Fibroblast of peridontal ligament (primary cell): ENCODE measurements at regions not wholly inside any gene's neighbourhood (a gene's known extent, or its start where the extent isn't known, plus 50 kb on each side); places are given as distances from the start of the nearest gene placed in this dataset.

Experiments used
- DNase-seq: peaks from one replicate; pipeline ENCODE4 v3.0.0-alpha.2; 2010; ENCODE audit errors: extremely low read depth

DNA sequence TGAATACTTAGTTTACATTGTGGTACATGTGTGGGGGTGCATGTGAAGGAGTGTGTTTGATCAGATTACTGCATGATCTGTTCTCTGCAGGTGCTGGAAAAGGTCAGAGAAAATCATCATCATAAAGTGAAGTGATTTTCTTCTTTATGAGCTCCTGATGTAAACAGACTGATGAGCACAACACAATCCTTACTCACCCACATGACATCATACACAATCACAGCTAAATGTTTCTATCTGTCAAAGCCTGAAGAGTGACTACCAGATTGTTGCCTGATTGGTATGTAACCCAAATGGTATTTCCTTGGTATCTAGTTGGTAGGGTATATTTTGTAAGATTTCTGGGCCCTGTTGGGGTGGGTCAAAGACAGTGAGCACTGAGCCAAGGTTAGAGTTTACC lies 270.8 kb downstream of the FOXG1 start:
- DNase-seq, result peak; percentile 56

DNA sequence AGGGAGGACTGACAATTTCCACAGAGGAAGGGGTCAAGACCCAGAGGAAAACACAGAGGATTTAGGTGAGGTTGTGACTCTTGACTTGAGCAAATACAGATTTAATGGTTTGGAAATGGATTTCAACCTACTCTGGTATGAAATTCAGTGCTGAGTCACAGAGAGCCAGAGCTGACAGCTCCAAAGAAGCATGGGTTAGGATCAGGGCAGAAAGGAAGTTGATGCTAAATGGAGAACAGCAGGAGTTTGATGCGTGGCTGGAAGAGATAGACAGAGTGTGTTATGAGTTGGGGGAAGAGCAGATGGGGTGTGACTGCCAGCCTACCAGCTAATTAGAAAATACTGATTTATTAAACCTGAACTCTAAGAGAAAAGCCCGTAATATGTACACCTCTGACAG lies 272.6 kb downstream of the FOXG1 start:
- peak; percentile 52 for DNase-seq

DNA sequence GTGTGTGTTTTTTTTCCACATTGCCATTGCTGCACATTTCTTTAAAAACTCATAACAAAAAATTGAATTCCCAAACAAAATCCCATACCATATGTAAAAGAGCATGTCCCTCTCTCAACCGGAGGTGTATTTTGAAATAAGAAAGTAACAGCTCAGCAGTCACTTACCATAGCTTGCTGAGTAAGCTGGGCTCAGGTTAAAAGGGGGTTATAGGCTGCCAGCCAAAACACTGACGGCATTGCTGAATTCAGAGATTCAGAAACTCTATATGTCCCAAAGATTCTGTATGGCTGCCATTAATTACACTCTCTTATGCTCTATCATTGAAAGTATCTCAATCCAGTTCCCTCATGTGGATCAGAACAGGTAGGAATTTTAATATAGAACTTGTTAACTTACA lies 276.0 kb downstream of the FOXG1 start:
- DNase-seq, result no peak

DNA sequence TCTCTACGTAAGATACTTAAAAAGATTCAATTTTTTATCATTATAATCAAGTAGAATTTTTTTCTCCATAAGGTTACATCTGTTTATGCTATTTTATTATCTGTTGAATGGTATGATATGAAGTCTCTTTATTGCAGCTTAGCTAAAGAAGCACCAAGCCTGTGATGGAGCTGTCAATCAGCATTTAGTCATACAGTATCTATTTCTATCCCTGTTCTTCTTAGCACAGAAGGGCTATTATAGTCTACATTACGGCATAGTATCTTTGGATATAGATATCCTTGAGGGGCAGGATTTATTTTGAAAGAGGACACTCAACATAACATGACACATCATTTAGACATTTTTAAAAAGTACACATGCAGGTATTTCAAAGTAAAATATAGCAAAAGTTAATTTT lies 277.1 kb downstream of the FOXG1 start:
- DNase-seq, result no peak

DNA sequence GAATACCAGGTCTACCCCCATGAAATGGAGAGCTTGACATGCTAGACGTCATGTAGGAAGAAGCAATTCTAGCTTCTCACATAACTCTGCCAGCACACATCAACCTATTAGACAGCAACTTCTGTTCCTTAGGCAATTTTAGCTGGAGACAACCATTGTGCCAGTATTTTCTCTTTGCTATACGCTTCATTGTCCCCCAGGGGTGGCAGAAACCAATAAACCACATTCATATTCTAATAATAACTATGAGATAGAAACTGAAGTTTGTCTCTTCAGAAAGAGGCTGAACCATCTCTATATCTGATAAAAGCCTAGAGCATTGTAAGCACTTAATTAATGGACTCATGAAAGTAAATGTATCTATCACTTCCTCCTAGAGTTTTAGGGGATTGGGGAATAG lies 278.6 kb downstream of the FOXG1 start:
- DNase-seq, result no peak

DNA sequence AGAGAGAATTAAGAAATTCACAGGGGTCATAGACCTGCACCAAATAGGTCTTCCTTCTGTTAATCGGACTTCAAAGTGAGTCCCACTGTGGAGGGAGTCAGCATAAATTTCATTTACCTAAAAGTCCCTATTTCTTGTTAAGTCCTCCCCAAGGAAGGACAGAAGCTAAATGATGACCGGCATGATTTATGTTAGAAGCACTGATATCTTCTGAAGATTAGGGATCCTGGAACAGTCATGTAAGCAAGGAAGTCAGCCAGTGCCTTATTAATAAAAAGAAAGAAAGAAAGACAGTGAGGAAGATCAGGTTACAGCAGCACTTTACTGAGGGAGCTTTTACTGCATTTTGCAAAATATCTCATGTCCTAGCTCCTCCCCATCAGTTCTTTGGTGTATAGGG lies 287.5 kb downstream of the FOXG1 start:
- peak; percentile 25 for DNase-seq

DNA sequence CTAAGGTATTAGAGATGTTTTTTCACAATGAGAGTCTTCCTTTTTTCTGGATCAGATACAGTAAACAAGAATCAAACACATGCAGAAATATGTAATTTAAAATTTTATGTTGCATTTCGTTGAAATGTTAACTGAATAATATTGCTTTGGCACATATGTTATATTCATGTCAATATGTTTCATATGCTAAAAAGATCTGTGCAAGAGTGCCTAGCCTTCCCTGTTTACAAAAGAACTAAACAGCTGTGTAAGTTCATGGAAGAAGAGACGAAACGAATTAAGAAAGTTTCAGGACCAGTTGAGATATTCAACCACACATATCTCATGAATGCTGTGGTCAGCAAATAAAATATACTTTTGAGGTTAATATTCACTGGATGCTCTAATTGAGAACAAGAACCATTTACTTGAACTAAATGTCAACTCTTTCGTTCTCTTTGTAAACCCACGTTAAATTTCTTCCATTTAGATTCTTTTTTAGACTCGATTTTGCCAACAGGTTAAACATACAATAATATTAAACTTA lies 289.5 kb downstream of the FOXG1 start:
- peak; percentile 30 for DNase-seq

DNA sequence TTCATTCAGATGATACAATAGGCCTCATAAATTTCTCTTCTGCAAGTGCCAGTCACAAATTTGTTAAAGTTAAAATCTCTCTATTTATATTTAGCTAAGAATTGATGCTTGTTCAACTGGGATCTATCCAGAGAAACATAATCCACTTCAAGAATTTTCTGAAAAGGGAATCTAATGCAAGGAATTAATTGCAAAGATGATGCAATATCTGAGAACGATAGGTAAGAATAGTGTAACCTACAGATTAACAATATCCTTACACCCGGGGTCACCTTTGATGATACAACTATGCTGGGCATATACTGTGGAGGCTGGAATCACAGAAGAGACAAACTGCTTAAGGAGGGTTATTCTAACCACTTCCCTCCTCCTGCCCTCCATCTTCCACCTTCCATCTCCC lies 295.1 kb downstream of the FOXG1 start:
- no peak for DNase-seq

DNA sequence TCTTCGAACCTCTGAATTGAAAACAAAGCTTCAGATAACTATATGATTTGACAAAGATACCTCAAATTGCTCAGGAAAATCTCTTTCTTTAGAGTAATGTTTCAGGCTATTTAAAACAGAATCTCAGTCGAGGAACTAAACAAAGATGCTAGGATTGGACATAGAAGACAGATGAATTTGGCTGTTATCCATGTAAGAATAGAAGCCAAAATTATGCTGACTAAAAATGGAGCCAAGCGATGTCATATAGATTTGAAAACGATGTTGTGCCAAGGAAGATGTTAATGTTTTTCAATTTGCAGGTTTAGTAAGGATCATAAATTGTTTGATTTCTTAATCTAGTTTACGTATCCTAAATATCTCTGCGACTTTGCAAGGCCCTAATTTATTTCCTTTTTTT lies 295.9 kb downstream of the FOXG1 start:
- no peak for DNase-seq

DNA sequence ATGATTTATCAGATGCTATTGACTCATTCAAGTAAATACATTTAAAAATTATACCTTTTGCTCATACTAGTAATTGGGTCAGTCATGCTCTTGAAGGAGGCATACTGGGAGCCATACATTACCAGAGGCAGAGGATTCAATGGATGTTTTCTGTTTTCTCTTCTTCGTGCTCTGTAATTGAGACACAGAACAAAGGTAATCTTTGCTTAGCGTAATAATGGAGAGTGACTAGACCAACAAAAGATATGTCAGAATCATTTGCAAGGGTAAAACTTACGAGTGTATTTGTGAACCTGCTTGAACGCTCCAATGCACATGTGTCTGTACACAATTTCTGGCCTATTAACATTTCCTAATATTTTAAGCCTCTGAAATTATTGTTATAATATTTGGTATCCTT lies 296.4 kb downstream of the FOXG1 start:
- DNase-seq, result no peak

DNA sequence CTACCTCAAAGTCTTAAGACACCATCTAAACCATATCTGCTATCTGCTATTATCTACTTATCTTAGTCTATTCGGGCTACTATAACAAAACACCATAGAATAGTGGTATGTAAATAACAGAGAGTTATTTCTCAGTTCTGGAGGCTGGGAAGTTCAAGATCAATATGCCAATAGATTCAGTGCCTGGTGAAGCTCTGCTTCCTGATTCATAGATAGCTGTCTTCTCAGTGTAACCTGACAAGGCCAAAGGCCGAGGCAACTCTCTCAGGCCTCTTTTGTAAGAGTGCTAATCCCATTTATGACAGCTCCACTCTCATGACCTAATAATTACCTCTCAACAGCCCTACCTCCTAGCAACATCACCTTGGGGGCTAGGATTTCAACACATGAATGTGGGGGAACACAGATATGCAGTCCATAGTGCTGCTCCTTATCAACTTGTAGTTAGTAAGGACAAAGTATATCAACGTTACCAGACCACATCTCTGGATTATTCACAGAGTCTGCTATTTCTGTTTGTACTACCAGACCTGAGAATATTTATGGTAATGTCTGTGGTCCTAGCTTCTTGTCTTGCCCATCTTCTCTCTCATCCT lies 297.8 kb downstream of the FOXG1 start:
- DNase-seq, result no peak

DNA sequence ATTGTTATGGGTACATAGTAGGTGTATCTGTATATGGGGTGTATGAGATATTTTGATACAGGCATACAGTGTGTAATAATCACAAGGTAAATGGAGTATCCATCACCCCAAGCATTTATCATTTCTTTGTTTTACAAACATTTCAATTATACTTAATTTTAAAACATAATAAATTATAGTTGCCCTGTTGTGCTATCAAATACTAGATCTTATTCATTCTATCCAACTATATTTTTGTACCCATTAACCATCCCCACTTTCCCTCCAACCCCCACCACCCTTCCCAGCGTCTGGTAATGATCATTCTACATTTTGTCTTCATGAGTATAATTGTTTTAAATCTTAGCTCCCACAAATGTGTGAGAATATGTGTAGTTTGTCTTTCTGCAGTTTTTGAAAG lies 302.6 kb downstream of the FOXG1 start:
- DNase-seq, result no peak

DNA sequence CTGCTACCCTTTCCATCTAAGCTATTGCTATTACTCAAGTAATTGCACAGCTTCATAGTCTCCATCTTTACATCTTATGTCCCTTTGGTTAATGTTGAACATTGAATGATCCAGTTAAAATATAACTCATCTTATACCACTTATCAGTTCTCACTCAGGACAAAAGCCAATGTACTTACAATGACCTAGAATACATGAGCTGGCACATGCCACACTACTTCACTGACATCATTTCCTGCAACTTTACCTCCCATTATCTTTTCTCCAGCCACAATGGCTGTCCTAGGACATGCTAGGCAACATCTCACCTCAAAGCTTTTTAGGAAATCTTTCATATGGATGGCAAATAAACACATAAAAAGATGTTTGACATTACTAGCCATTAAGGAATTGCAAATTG lies 309.2 kb downstream of the FOXG1 start:
- DNase-seq, result no peak

DNA sequence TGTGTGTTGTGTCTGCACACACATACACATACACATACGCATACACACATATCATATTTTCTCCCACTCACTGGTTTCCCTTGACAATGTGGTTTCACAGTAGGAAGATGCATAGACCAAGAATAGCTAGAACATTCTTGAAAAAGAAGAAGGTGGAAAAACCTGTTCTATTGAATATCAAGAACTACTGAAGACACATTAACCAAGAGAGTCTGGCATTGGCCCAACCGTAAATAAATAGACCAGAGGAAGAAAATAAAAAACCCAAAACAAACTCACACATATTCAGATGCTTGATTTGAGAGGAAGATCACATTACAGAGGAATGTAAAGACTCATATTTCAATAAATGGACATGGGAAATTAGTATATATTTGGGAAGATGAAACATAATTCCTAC lies 311.3 kb downstream of the FOXG1 start:
- DNase-seq, result no peak

DNA sequence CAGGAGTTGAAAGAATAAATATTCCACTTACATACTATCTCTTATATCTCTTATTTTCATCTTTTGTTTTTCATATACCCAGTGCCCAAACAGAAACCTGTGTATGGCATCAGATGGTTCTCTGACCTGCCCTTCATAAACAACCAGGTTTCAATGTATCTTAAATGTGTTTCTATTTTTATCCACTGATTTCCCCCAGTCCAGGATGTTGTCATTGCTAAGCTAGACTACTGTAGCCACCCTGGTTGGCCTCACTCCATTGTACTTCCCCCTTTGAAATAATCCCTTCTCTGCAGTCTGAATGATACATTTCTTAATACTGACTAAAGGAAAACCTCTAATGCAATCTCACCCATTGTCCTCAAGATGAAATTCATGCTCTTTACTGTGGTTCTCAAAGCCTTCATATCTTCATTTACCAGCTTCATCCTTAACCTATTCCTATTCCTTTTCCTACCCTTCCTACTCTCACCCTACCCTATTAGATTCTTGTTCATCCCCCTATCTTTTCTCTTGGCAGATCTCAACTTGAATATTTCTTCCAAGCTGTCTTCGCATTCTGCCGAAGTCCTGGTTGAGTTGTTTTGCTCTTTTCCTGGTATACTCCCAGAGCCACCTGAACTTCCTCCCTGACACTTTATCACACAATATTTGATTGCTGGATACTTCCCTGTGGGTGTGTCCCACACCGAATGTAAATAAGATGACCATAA lies 312.4 kb downstream of the FOXG1 start:
- no peak for DNase-seq

DNA sequence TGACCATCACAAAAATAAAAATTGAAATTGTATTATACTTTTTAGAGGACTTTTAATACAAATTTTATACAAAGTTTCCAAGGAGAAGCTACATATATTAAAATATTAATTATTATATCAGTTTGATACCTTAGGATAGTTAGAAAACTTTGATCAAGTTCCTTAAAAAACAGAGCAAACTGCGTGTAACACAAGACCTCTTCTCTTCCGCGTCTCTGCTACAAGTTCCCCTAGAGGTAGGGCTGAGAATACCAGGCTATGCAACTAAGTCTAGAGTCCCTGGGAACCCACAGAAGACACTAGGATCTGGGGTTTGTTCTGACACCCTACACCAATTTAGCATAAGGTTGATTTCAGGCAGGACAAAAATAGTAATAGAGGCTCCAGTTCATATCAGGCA lies 319.0 kb downstream of the FOXG1 start:
- peak; percentile 9 for DNase-seq

DNA sequence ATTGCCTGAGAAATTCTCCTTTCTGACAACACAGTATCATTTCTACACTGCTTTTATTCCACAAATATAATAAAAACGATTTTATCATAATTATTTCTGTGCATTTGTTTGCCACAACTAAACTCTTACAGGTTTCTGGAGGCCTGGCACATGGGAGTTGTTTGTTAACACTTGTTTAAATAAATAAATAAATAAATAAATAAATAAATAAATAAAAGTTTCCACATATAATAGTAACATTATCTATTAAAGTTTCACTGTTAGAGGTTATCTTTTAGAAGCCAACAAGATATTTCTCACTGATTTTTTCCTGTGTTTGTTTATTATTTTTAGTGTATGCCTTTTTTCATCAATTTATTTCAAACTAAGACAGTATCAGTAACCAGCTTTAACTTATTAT lies 323.3 kb downstream of the FOXG1 start:
- no peak for DNase-seq

DNA sequence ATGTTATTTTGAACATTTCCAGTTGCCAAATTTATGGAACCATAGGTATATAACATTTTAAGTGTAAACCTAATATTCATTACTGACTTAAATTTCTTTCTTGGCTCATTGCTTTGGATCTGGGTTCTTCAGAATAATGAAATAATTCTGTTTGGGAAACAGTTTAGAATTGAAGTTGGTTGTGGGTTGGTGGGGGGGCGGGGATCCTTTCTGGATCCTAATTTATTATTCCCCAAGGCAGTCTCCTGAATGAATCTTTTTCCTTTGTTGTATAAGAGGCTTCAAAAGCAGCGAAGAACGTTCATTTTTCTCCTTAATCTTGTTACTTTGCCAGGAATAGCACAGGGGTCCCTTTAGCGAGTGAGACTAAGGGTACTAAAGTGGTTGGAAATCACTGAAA lies 325.5 kb downstream of the FOXG1 start:
- DNase-seq, result no peak

DNA sequence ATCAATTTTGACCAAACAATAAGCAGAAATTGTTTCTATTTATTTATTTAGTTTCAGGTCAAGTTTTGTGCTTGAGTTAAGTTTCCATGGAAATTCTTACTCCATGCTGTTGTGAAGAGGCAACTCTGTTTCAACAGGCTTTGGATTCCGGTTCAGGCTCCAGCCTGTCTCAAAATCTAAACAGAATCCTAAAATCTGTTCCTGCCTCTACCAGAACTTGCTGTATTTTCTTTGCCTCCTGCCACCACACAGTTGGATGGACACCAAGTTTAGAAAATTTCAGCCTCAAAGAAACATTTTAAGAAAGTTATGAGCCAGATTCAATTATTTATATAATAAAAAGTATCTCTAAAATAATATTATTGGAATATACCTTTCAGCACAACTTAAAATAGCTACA lies 330.9 kb downstream of the FOXG1 start:
- peak; percentile 15 for DNase-seq

DNA sequence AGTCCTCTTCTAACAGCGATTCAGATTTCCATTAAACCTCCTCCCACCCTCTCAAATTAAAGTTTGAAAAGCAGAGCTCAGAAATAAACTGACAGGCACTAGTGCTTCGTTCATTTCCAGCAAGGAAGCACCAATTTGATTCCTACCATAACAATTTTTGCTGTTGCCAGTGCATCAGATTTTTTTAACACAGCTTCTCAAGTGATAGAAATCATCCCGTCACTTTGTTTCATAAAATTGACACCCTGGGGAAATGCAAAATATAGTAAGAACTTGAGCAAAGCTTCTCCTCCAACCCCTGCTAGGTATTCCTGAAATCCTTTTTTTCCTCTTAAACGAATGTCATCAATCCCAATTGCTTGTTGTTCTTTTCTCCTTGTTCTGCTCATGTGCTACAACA lies 332.1 kb downstream of the FOXG1 start:
- DNase-seq, result no peak

DNA sequence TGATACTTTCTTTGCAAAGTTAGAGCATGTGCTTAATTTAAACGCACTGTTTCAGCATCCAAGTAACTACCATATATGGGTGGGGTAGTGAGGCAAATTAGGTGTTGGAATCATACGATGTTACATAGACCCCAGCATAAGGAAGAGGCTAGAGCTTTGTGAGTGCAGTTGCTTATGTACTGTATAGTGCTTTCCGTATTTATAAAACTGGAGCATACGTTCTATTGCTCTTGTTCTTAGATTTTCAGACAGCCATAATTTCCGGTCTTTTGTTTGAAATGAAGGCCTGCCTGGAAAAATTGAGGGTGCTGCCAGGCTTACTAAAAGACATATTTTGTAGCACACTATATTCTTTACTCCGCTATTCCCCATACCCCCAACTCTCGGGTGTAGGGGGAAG lies 335.7 kb downstream of the FOXG1 start:
- no peak for DNase-seq

DNA sequence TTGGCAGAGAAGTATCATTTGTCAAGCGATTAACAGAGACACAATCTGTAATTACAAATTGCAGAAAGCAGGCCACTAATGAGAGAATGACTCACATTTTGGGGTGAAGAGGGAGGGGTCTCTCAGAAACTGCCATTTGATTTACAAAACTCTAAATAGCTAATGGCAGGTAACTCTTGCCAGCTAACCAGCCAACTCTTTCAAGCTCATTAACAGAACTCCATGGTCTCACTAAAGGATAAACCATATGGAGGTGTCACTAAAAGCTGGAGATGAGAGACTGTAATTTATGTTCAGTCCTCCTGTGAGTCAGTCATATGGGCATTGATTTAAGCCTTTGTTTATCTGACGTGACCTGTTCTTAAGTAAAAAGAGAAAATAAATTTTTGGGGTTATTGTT lies 336.4 kb downstream of the FOXG1 start:
- no peak for DNase-seq

DNA sequence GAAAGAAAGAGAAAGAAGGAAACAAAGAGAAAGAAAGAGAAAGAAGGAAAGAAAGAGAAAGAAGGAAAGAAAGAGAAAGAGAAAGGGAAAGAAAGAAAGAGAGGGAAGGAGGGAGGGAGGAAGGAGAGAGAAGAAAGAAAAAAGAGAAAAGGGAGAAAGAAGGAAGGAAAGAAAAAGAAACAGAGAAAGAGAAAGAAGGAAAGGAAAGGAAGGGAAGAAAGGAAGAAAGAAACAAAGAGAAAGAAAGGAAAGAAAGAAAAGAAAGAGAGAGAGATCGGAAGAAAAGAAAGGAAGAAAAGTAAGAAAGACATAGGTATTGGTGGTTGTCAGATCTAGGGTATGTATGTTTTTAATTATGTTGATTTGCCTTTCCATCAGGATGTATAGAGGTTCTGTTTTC lies 342.3 kb downstream of the FOXG1 start:
- no peak for DNase-seq

DNA sequence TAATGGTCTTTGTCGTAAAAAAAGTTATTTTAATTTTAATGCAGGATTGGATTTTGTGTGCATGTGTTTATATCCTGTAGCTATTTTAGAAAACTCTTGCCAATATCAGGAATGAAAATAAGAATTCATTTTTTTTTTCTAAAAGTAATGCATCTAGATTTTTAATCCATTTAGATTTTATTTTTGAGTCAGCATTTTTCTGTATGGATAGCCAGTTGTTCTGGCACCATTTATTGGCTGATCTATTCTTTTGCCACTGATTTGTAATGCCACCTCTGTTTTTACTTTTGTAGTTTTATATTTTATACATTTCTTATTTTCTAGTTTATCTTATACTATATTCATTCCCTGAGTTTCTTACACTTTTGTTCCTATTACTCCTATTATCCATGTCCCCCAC lies 343.0 kb downstream of the FOXG1 start:
- no peak for DNase-seq
